Fibroblast of the conjunctiva (primary cell): ENCODE measurements at regions not wholly inside any gene's neighbourhood (a gene's known extent, or its start where the extent isn't known, plus 50 kb on each side); places are given as distances from the start of the nearest gene placed in this dataset.
A peak's percentile ranks its signal among the peaks of the same experiment; 100 is the strongest.

ENCODE experiments used
- DNase-seq: peaks from one replicate; pipeline ENCODE4 v3.0.0-alpha.2; 2010; ENCODE audit warnings: low read depth

DNA sequence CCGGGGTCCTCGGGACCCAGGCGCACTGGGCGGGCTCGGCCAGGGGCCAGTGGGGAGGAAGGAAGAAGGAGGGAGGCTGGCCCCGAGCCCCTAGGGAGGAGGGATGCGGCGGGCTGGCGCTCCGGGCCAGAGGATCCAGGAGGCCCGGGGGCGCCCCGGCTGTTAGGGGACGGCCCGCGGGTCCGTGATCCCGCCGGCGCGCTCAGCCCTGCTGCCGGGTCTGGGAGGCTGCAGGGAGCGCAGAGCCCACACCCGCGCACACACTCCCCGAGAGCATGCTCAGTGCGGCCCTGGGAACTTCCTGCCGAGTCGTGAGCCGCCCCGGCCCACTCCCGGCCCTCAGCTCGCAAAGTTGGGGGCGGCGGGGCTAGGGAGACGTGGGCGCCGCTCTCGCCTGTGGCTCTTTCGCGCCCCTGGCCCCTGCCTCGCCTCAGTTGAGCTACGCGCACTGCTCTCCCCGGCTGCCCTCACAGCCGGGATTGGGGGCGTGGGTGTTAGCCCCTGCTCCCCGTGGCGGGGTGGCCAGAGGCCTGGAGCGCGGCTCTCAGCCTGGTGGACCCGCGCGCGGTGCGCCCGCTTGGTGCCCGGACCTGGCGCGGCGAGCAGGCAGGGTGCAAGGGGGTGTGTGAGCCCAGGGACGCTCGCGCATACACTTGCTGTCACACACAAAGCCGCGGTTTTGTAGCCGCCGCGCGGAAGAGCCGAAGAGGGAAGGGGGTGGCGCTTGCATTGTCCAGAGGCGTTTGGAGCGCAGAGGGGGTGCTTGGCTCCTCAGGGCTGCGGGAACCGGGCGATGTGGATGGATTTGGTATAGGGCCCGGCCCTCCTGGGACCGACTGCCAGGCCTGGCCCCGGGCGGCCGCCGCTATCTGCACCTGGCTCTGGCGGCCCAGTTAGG, 132.9 kb upstream of the MGAT5 start:
- peak; percentile 18 for DNase-seq

DNA sequence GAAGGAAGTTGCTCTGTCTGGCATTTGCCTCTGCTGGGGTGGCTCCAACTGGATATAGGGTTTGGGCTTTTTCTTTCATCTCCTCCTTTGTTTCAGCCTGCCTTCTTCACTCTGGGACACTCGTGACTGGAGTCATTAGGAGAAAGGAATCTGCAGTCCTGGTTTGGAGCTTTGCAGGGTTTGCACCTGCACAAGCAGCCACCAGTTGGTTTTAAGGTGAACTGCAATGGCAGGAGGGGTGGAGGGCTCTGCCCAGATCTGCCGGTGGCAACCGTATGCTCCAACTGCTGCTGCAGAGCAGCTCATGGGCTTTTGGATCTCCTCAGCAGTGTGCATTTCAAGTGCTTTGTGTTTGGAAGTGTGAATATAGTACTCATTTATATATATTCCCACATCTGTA, 131.3 kb upstream of the MGAT5 start:
- no peak for DNase-seq

DNA sequence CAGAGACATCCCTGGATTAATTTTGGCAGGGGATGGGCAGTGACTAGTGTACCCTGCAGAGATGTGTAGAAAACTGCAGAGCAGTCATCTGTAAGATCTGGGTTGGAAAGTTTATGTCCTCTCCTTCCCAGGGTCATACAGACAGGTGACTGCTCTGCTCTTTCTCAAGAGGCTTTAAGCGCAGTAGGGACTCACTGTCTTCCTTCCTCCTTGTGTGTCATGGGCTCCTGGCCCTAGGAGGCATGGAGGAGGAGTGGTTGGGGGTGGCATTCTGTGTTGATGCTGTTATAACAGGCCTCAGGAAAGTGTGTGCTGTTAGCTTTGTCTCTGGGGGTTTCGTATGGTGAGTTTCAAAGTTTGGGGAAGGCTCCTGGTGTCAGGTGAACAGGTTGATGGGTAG, 130.5 kb upstream of the MGAT5 start:
- DNase-seq: no peak

DNA sequence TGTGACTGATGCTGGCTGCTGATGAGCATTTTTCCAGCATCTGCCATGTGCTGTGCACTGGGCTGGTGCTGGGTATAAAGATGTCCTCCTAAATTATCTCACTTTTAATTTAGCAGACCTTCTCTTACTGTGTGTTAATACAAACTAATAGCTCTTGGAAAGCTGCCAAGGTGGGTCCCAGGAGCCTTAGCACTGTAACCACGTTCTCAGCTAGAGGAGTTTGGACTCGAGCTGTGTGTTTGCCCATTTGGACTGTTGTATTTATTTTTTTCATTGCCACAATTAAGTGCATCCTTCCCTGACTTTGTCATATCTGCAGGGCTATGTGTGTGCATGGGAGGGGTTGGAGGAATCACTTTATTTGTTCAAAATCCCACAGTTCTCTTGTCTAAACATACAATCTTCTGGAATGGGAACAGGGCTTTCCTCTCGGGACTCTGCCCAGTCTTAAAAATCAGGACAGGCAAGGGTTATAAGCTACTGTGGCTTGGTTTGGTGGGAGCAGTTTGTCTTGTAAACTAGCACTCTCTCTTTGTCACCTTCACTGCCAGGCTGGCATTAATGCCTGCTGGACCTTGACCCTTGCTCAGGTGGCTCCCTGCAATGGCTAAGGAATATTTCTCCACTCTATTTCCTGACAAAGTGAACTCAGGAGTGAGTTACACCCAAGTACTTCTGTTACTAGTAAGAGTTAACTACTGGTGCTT, 129.7 kb upstream of the MGAT5 start:
- DNase-seq: no peak

DNA sequence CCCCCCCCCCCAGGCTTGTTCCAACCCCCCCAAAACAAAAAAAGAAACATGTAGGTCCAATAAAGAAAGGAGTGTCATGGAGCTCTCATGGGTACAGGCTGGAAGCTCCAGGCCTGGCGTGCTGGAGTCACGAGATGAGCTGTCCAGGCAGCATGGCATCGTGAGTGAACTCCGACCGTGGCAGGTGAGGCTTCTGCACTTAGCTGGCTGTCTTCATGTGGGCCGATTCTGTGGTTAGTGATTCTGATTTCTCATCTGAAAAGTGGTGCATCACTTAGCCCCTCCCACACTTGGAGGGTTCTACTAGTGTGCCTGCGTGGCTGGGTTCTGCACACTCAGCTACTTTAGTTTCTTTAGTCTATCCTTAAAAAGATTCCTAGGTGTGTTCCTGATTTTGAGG, 126.4 kb upstream of the MGAT5 start:
- DNase-seq: no peak

DNA sequence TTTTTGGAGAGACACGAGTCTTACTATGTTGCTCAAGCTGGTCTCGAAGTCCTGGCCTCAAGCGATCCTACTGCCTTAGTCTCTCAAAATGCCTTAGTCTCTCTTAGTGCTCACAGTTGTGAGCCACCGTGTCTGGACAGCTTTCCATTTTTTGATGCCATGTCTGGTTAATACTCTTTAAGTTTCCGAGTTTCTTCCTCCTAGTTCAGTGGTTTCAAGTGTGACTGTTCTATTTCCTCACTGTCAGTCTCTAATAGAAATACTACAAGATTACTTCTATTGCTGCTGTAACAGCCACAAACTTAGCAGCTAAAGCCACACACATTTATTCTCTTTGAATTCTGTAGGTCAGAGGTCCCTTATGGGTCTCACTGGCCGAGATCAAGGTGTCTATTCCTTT, 125.1 kb upstream of the MGAT5 start:
- no peak for DNase-seq

DNA sequence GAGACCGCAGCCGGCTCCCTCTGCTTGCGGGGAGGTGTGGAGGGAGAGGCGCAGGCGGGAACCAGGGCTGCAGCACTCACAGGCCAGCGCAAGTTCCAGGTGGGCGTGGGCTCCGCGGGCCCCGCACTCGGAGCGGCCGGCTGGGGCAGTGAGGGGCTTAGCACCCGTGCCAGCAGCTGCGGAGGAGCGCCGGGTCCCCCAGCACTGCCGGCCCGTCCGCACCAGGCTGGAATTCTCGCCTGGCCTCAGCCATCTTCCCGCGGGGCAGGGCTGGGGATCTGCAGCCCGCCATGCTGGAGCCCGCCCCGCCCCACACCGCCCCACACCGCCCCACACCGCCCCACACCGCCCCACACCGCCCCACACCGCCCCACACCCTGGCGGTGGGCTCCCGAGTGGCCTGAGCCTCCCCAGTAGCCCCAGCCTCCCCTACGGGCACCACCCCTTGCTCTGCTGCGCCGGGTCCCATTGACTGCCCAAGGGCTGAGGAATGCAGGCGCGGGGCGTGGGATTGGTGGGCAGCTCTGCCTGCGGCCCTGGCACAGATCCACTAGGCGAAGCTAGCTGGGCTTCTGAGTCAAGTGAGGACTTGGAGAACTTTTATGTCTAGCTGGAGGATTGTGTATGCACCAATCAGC, 123.9 kb upstream of the MGAT5 start:
- no peak for DNase-seq

DNA sequence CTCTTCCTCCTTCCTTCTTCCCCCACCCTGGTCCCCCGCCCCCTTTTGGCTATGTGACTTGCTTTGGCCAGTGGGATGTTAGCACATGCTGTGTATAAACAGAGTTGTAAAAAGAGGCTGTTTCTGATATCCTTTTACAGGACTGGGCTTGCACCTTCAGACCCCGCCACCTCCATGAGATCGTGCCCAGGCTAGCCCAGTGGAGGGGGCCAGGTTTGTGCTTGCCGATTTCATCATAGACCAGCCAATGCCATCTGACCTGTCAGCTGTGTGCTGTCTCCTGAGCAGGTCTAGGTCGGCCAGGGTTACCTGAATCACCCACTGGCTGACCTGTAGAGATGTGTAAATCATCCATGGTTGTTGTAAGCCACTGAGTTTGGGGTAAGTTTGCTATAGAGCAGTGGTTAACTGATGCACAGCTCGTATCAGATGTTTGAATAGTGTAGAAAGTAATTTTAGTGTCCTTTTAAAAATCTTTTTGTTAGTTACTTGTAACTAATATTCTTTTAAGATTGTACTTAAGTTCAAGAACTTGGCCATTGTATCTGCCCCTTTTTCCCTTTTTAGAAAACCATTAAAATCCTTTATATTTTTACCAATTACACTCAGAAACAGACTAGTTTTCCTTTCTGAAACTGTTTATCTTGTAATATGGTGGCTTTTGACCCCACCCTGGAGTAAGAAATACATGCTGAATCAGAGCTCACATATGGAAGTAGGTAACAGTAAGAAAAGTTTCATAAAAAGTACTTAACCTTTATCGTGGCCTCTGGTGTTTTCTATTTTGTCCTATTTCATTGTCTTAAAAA, 122.0 kb upstream of the MGAT5 start:
- DNase-seq: no peak

DNA sequence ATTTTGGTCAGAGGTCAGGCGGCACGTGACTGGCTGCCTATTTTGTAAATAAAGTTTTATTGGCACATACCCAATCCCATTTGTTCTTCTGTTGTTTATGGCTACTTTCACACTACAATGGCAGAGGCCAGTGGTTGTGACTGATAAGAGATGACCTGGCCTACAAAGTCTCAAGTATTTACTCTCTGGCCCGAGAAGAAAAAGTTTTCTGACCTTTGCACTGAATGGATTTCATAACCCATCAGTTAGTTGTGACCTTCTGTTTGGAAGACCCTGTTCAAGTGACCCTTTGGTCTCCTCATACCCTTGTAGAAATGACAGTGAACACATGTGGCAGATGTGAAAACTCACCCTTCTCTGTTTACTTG, 121.4 kb upstream of the MGAT5 start:
- DNase-seq: no peak

DNA sequence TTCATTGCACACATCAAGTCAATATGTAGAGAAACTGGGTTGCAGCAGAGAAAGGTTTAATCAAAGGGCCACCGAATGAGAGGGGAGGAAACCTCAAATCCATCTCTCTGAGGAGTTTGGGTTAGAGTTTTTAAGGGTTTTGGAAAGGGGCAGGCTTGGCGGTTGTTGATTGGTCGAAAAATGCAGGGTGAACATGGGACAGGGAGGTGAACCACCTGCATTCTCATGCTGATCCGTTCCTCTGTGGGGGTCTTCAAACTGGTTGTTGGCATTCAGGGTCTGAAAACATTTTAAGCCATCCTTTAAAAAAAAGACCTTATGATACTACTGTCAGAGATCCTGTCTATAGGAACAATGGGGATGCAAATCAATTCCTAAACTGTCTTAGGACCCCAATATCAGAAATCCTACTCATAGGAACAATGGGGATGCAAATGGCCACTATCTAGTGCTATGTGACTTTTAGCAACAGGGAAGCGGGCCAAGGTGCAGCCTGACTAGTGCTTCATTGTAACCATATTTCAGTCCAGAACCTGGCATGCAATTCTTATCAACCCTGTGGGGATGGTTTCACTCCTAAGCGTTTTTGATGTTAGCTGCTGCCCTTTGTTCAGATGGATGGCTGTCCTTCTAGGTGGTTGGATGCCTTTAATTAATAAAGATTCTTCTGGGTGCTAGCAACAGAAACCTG, 120.1 kb upstream of the MGAT5 start:
- DNase-seq: no peak

DNA sequence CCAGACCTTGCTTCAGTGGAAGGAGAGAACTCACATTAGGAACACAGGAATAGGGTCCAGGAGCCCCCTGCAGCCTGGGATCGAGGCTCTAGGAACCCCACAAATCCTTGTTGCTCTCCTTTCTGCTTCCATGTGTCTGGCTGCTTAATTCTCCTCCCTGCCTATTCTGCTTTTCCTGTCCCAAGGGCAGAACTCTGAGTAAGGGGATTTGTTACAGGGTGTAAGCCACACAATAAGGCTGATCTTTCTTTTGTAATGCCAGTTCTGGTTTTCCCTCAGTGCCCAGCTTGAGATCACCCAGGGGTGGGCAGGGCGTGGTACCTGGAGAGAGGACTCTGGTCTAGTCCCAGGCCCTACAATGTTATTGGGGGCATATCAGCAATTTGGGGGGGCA, 119.6 kb upstream of the MGAT5 start:
- no peak for DNase-seq

DNA sequence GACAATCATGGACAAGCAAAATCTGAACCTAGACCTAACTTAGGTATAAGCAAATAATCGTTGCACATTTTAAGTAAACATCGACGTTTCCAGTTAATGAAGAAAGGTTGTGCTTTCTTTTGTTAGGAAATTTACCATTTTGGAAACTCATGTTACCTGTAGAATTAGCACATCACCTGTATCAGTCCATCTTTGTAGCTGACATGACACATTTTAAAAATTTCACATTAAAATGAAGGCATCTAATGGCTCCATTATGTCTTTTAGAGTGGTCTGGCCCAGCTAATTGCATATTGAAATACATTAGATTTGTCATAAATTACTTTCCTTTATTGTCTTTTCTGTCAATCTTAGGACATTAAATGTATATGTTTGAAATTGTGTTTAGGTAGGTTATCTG, 119.0 kb upstream of the MGAT5 start:
- DNase-seq: no peak

DNA sequence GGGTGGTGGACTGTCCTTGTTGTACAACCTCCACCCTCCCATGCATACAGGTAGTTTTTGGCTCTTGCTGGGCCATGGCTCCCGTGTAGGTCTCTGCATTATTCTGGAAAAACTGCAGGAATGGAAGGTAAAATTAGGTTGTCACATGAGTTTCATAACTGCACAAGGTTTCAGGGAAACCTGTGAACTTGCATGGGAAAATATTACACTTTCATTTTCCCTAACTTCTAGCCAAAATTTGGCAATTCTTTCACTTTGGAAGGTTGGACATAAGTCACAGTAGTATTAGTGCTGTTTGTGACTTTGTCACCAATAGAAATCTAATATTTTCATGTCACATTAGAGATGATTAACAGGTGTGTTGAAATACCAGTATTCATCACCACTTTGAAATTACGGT, 118.1 kb upstream of the MGAT5 start:
- DNase-seq: no peak

DNA sequence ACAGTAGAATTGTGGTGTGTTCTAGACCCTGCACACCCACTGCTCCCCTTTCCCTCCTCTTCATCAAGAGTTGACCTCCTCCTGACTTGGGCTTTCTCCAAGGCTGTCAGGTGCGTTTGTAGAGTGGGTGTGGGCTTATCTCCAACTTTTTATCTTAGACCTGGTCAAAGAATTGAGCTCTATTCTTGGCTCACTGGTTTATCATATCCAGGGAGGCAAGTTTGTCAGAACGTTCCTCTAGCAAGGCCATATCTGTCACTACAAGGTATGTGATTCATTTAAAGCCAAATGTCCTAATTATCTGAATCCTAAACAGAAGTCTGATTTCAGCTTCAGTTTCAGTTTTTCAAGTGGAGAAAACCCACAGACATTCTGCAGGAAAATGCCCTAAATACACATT, 117.1 kb upstream of the MGAT5 start:
- no peak for DNase-seq

DNA sequence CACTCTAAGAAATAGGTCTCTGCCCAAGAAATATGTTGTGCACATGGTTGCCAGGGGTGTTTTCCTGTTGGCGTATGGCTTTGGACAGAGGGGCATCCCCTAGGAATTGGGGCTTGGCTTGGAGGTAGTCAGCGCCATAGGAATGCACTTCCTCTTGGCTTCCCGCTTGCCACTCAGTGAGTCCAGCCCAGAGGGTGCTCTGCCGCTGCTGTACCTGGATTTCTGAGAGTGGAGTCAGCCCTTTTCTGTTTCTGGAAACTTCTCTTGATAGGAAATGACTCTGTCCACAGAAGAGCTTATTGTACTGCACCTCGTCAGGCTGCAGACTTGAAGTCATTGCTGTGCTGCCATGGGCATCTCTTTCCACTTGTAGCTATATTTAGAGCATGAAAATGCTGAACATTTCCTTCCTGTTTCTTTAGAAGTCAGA, 116.7 kb upstream of the MGAT5 start:
- no peak for DNase-seq

DNA sequence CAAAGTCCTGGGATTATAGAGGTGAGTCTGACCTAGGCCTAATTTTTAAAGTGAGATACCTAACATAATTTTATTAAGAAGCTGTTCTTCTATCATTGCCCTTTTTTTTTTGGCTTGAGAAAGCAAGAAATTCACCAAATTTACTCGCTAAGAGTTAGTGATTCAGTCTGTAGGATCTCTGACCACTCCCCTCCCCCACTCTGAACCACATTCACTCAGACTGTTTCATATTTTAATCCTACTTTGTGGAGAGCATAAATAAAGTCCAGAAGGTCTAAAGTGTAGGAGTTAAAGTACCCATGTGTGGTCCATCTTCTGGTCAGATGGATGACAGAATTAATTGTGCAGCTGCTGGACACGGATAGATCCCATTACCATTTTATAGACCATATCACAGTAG, 115.8 kb upstream of the MGAT5 start:
- no peak for DNase-seq

DNA sequence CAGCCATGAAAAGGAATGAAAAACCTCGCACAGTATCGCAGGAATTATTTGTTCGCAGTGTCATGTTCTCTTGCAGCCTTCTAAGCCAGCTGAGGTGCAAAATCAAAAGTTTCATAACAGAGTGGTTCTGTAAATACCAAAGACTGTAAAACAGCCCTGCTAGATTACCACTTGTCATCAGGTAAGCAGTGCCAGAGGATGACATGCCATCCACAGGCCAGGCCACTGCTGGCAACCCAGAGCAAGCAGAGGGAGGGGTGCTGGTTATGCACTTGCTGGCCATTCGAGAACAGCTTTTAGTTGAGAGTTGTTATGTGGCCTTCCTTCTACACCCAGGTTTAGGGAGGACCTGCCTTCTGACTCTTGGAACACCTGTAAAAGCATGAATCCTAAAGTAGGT, 114.3 kb upstream of the MGAT5 start:
- no peak for DNase-seq

DNA sequence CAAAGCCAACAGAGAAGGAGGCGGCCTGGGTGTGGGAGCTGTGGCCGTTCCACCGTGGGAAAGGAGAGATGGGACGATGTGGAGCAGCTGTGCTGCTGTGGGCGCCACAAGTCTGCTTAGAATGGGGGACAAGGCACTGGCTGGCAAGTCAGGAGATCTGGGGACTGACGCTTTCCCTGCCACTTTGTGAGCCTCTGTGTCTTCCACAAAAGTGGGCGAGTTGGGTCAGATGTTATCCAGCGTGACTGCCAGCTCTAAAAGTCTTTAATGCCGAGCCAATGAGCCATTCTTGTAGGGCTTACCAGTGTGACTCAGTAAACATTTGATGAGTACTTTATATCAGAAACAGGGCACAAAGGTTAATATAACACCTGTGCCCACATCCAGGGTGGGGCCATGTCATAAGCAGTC, 113.6 kb upstream of the MGAT5 start:
- no peak for DNase-seq

DNA sequence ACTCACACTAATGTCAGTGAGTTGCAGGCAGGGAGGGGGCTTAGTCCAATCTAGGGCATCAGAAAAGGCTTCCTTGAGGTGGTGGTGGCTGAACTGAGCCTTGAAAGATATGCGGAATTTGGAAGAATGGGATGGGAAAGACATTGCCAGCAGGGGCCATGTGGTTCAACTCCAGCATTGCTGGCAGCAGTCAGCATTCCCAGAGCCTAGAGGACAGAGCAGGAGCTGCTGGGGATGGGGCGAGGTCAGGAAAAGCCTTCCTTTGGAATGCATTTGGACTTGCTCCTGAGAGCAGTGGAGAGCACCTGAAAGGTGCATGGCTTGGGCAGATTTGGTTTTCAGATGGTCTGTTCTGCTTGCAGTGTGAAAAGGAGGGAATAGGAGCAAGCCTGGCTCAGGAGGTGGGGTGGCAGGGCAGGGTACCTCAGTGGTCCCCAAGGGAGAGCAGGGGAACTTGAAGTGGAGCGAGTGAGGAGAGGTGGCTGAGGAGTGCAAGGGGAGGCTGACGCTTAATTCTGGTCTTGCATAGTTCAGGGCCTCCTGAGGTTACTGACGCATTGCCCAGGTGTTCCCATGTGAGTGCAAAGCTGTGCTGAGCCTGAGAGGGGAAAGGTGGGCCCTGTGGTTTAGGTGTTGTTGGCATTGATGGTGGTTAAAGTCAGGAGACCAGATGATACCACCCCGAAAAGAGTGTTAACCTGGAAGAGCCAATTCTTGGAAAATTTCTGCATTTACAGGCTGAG, 112.1 kb upstream of the MGAT5 start:
- DNase-seq: no peak

DNA sequence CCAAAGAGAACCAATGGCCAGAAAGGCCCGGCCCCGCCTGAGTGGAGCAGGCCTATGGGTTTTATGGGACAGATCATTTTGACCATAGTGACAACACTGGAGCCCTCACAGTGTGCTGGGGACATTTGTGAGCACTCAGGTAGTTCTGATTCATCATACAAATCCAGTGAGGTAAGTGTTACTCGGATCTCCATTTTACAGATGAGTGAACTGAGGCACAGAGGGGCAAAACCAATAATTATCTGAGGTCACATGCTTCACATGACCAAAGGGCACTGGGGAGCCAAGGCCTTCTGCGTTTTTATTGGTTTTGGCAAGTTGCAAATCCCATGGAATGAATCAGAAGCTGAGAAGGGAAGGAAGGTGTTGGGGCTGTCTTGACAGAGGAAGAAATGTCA, 111.5 kb upstream of the MGAT5 start:
- DNase-seq: no peak

DNA sequence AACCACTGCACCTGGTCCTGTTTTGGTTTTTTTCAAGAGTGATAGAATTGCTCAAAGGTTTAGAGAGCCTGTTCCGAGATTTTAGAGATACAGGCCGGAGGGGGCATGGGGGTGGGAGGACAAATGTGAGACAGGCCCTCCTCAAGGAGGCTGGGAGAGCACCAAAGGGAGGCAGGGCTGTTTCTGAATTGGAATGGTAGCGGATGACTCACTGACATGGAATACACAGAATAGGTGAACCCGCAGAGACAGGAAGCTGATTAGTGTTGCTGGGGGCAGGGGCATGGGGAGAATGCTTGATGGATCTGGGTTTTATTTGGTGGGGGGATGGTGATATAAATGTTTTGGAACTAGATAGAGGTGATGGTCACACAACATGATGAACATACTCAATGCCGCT, 111.0 kb upstream of the MGAT5 start:
- no peak for DNase-seq
